ENCODE measurements at regions not wholly inside any gene's neighbourhood (a gene's known extent, or its start where the extent isn't known, plus 50 kb on each side); places are given as distances from the start of the nearest gene placed in this dataset.

DNA sequence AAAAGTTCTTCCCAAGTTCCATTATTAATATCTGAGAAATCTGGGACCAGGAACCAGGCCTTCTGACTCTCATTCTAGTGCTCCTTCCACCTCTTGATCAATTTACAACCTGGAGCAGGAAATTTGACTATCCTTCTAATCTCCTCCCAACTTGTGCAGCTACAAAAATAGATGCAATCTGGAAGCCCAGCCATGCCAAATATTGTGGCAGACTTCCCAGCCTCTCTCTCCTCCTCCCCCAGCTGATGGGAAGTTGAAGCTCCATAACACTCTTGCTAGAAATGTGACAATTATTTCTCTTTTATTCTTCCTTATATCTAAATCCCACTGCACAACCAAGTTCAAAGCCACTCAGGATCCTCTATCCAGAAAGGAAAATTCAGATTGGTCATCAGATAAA lies 252.1 kb downstream of the SEC61B start:
- Histone ChIP-seq H3K9me3 (ENCODE audit: control insufficient read depth, low read length) (no peaks in the 10 kb centered on the region), H3K27me3 (ENCODE audit: control insufficient read depth, insufficient read depth, low read length) (no peaks in the 10 kb centered on the region), H3K36me3 (ENCODE audit: control insufficient read depth, insufficient read depth, low read length) (no peaks in the 10 kb centered on the region), H3K4me3 (ENCODE audit: low read depth, low read length) (no peak overlapping the region), H2AFZ (no peak overlapping the region), H3K4me2 (ENCODE audit: low read length) (no peak overlapping the region), H3K27ac (no peak overlapping the region), H3K4me1 (no peaks in the 10 kb centered on the region), H3K79me2 (no peaks in the 10 kb centered on the region), H3K9ac (no peak overlapping the region)
- TF ChIP-seq, protein P1, sequence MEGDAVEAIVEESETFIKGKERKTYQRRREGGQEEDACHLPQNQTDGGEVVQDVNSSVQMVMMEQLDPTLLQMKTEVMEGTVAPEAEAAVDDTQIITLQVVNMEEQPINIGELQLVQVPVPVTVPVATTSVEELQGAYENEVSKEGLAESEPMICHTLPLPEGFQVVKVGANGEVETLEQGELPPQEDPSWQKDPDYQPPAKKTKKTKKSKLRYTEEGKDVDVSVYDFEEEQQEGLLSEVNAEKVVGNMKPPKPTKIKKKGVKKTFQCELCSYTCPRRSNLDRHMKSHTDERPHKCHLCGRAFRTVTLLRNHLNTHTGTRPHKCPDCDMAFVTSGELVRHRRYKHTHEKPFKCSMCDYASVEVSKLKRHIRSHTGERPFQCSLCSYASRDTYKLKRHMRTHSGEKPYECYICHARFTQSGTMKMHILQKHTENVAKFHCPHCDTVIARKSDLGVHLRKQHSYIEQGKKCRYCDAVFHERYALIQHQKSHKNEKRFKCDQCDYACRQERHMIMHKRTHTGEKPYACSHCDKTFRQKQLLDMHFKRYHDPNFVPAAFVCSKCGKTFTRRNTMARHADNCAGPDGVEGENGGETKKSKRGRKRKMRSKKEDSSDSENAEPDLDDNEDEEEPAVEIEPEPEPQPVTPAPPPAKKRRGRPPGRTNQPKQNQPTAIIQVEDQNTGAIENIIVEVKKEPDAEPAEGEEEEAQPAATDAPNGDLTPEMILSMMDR (IDR thresholded peaks at IDR 0.05): no peak

DNA sequence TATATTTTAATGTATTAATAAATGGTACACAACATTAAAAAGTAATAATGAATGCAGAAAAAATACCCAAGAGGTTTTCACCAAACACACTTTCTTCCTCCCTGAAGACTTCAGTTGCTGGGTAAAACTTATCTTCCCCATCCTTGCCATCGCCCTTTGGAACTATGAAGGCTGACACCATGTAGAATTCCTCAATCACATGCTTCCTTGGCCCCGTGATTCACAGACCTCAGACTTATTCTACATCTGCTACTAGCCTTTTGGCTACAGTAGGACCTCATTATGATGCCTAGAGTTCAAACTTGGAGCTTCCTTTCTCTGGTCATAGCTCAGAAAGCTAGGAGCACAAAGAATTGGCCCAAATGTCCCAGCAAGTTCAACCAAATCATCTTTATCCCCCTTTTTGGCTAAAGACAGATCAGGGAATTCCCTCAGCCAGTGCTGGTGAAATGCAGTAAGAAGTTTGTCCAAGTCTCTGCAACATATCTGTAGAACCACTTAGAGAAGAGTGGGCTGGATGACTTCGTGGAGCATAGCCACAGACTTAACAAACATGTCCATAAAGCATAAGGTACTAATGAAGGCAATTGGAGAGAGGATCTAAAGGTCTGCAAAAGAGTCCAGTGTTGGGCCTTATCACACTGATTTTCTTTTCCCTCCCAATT lies 253.5 kb downstream of the SEC61B start:
- H3K9me3 ChIP-seq (ENCODE audit: control insufficient read depth, low read length): no peaks in the 10 kb centered on the region
- H3K9ac ChIP-seq: no peak overlapping the region
- no peaks in the 10 kb centered on the region for H3K4me1 ChIP-seq
- no peaks in the 10 kb centered on the region for H3K27me3 ChIP-seq (ENCODE audit: control insufficient read depth, insufficient read depth, low read length)
- H2AFZ ChIP-seq: no peak overlapping the region
- H3K4me3 ChIP-seq (ENCODE audit: low read depth, low read length): no peak overlapping the region
- H3K4me2 ChIP-seq (ENCODE audit: low read length): no peak overlapping the region
- H3K79me2 ChIP-seq: no peaks in the 10 kb centered on the region
- no peak overlapping the region for H3K27ac ChIP-seq
- no peaks in the 10 kb centered on the region for H3K36me3 ChIP-seq (ENCODE audit: control insufficient read depth, insufficient read depth, low read length)
- TF ChIP-seq, protein P1 (IDR thresholded peaks at IDR 0.05): no peak

DNA sequence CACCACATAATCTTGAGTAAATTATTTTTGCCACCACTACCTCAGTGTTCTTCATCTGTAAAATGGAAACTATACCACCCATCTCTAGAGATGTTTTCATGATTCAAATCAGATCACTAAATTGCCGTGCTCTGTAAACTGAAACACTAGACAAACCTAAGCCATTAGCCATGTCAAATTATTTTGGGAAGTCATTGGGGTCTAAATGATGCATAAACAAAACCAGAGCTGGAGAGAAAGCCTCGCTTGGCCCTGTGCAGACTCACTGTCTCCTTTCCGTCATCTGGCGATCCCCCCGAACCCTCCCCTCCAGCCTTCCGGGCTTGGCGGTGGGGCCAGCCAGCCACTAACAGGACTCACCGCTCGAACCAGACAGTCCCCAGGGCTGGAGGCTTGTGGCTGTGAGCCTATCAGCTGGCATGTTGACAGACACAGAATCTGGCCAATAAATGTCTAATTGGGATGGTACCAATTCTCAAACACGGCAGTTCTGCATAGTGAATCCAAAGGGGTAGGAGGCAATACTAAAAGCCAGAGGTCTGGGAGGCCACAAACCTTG lies 256.5 kb downstream of the SEC61B start:
- no peak overlapping the region for H3K27ac ChIP-seq
- TF ChIP-seq, protein P1 (IDR thresholded peaks at IDR 0.05): no peak
- no peaks in the 10 kb centered on the region for H3K27me3 ChIP-seq (ENCODE audit: control insufficient read depth, insufficient read depth, low read length)
- no peaks in the 10 kb centered on the region for H3K36me3 ChIP-seq (ENCODE audit: control insufficient read depth, insufficient read depth, low read length)
- no peaks in the 10 kb centered on the region for H3K79me2 ChIP-seq
- H3K4me1 ChIP-seq: no peaks in the 10 kb centered on the region
- no peak overlapping the region for H3K4me3 ChIP-seq (ENCODE audit: low read depth, low read length)
- H3K4me2 ChIP-seq (ENCODE audit: low read length): no peak overlapping the region
- H2AFZ ChIP-seq: no peak overlapping the region
- no peaks in the 10 kb centered on the region for H3K9me3 ChIP-seq (ENCODE audit: control insufficient read depth, low read length)
- H3K9ac ChIP-seq: no peak overlapping the region

DNA sequence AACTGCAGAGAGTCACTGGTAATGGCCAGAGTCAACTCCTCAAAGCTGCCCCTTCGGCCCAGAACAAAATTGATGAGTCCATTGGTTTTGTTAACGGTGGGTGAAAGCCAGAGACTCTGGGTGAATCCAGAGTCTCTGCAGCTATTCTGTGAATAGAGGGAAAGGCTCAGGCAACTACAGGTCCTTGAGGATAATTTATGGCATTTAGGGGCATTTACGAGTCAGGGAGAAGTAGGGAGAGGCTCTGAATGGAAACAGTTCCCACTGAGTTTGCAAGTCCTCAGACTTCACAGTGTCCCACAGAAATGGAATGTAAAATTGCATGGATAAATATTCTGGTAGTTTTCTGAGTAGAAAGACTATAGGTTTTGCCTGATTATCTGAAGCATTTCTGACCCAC lies 257.8 kb downstream of the SEC61B start:
- no peaks in the 10 kb centered on the region for H3K9me3 ChIP-seq (ENCODE audit: control insufficient read depth, low read length)
- H2AFZ ChIP-seq: no peak overlapping the region
- no peaks in the 10 kb centered on the region for H3K79me2 ChIP-seq
- no peak overlapping the region for H3K9ac ChIP-seq
- TF ChIP-seq, protein P1 (IDR thresholded peaks at IDR 0.05): no peak
- no peak overlapping the region for H3K4me3 ChIP-seq (ENCODE audit: low read depth, low read length)
- no peaks in the 10 kb centered on the region for H3K36me3 ChIP-seq (ENCODE audit: control insufficient read depth, insufficient read depth, low read length)
- H3K27ac ChIP-seq: no peak overlapping the region
- H3K4me1 ChIP-seq: no peaks in the 10 kb centered on the region
- H3K4me2 ChIP-seq (ENCODE audit: low read length): no peak overlapping the region
- H3K27me3 ChIP-seq (ENCODE audit: control insufficient read depth, insufficient read depth, low read length): no peaks in the 10 kb centered on the region

DNA sequence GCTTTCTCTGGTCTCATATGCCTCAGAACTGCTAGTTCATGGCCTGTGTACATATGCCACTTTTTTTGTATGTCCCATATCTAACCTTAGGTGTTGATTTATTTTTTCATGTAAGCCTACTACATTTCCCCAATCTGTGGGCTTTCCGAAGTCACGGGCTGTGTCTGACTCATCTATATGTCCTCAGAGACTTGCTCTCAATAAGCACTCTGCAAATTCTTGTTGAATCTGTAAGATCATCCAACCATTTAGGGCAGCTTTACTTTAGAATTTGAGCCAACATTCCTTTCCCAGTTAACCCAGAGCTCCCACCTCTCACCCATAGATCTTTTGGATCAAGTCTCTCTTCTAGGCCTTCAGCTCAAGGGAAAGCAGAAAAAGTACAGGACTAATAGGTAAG lies 263.4 kb downstream of the SEC61B start:
- H3K4me1 ChIP-seq: no peaks in the 10 kb centered on the region
- H3K4me2 ChIP-seq (ENCODE audit: low read length): no peak overlapping the region
- TF ChIP-seq, protein P1 (IDR thresholded peaks at IDR 0.05): no peak
- H3K9me3 ChIP-seq (ENCODE audit: control insufficient read depth, low read length): no peaks in the 10 kb centered on the region
- no peaks in the 10 kb centered on the region for H3K79me2 ChIP-seq
- no peak overlapping the region for H2AFZ ChIP-seq
- no peaks in the 10 kb centered on the region for H3K36me3 ChIP-seq (ENCODE audit: control insufficient read depth, insufficient read depth, low read length)
- H3K4me3 ChIP-seq (ENCODE audit: low read depth, low read length): no peak overlapping the region
- H3K27ac ChIP-seq: no peak overlapping the region
- no peak overlapping the region for H3K9ac ChIP-seq
- no peaks in the 10 kb centered on the region for H3K27me3 ChIP-seq (ENCODE audit: control insufficient read depth, insufficient read depth, low read length)

Data from parathyroid adenoma (tissue), 2 donors.